Endodermal cell (in vitro differentiated cells): ENCODE measurements at regions not wholly inside any gene's neighbourhood (a gene's known extent, or its start where the extent isn't known, plus 50 kb on each side); places are given as distances from the start of the nearest gene placed in this dataset.

Source experiments
- DNase-seq: peaks from one replicate; pipeline ENCODE4 v3.0.0-alpha.2; 2017
- H3K27ac ChIP-seq: 2 replicates; pipeline ENCODE4 v1.5.1; 2013; ENCODE audit warnings: mild to moderate bottlenecking, low read depth, low read length, moderate library complexity
- H3K27me3 ChIP-seq: 2 replicates; pipeline ENCODE4 v1.6.1; 2013; ENCODE audit warnings: mild to moderate bottlenecking, low read length, moderate library complexity; ENCODE audit not compliant: insufficient read depth, control insufficient read depth, poor library complexity, severe bottlenecking
- H3K36me3 ChIP-seq: 2 replicates; pipeline ENCODE4 v1.7.0; 2013; ENCODE audit warnings: mild to moderate bottlenecking, low read length, moderate library complexity; ENCODE audit not compliant: control insufficient read depth, insufficient read depth
- H3K4me1 ChIP-seq: one replicate; pipeline ENCODE4 v1.7.0; 2013; ENCODE audit warnings: low read length; ENCODE audit not compliant: control insufficient read depth, insufficient read depth
- H3K4me3 ChIP-seq: 2 replicates; pipeline ENCODE4 v1.5.1; 2013; ENCODE audit warnings: mild to moderate bottlenecking, low read length, moderate library complexity
- H3K9ac ChIP-seq: 2 replicates; pipeline ENCODE4 v1.6.1; 2013; ENCODE audit warnings: mild to moderate bottlenecking, low read length, moderate library complexity; ENCODE audit not compliant: poor library complexity, severe bottlenecking; ENCODE audit errors: extremely low read depth
- H3K9me3 ChIP-seq: 2 replicates; pipeline ENCODE4 v1.6.1; 2013; ENCODE audit warnings: mild to moderate bottlenecking, low read length, moderate library complexity; ENCODE audit not compliant: control insufficient read depth
- H3K27ac Mint-ChIP-seq: 2 replicates; pipeline ENCODE4 v1.8.0; 2020; ENCODE audit warnings: mixed read lengths
- H3K27me3 Mint-ChIP-seq: 2 replicates; pipeline ENCODE4 v1.8.0; 2021; ENCODE audit warnings: mild to moderate bottlenecking, mixed read lengths; ENCODE audit not compliant: insufficient read depth
- H3K36me3 Mint-ChIP-seq: 2 replicates; pipeline ENCODE4 v1.8.0; 2020; ENCODE audit warnings: low read depth, mixed read lengths
- H3K4me1 Mint-ChIP-seq: 2 replicates; pipeline ENCODE4 v1.8.0; 2020; ENCODE audit warnings: mixed read lengths
- H3K4me3 Mint-ChIP-seq: 2 replicates; pipeline ENCODE4 v1.8.0; 2020; ENCODE audit warnings: mild to moderate bottlenecking, moderate library complexity, mixed read lengths
- H3K9me3 Mint-ChIP-seq: 2 replicates; pipeline ENCODE4 v1.8.0; 2020; ENCODE audit warnings: mild to moderate bottlenecking, mixed read lengths
- WGBS, 2 experiments: methylation state at CpG; one replicate each; pipeline versions ENCODE4 v1.1.5 to v1.1.7; 2013; ENCODE audit warnings: missing lambda C conversion rate in 2 of 2, mixed read lengths in 1 of 2; ENCODE audit not compliant: insufficient coverage in 1 of 2, insufficient read length in 1 of 2; 5-methylcytosine and 5-hydroxymethylcytosine counted together
- TF ChIP-seq, protein P1 (sequence below): fragments of 200-600 bp; sonication (generic); conservative IDR thresholded peaks from 2 replicates; pipeline ENCODE4 v1.5.0; 2021; ENCODE audit warnings: antibody characterized with exemption, mild to moderate bottlenecking

DNA sequence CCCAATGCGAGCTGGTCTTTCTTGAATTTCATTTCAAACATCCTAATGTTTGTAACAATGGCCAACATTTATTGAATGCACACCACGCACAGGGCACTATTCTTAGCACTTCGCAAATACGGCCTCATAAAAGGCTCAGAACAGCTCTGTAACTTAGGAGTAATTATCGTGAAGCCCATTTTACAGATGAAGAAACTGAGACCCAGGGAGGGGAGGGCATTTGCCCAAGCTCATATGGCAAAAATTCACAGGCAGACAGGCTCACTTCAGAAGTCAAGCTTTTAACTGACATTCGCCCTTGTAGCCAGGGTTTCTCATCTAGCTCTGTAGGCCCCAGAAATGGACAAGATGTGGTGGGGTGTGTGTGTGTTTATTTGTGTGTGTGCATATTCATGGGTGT is 60.3 kb upstream of the TBX3 start:
- Histone ChIP-seq H3K27ac (no peak overlapping the region), H3K9me3 (no peaks in the 10 kb centered on the region), H3K27me3 (no peaks in the 10 kb centered on the region), H3K9ac (no peak overlapping the region), H3K4me3 (no peak overlapping the region), H3K36me3 (no peaks in the 10 kb centered on the region), H3K4me1 (no peaks in the 10 kb centered on the region)
- TF ChIP-seq, protein P1, sequence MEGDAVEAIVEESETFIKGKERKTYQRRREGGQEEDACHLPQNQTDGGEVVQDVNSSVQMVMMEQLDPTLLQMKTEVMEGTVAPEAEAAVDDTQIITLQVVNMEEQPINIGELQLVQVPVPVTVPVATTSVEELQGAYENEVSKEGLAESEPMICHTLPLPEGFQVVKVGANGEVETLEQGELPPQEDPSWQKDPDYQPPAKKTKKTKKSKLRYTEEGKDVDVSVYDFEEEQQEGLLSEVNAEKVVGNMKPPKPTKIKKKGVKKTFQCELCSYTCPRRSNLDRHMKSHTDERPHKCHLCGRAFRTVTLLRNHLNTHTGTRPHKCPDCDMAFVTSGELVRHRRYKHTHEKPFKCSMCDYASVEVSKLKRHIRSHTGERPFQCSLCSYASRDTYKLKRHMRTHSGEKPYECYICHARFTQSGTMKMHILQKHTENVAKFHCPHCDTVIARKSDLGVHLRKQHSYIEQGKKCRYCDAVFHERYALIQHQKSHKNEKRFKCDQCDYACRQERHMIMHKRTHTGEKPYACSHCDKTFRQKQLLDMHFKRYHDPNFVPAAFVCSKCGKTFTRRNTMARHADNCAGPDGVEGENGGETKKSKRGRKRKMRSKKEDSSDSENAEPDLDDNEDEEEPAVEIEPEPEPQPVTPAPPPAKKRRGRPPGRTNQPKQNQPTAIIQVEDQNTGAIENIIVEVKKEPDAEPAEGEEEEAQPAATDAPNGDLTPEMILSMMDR = no peak
- Mint-ChIP-seq H3K4me1 (peaks cover 16% of the 10 kb centered on the region), H3K36me3 (no peaks in the 10 kb centered on the region), H3K9me3 (no peaks in the 10 kb centered on the region), H3K4me3 (no peak overlapping the region), H3K27ac (no peak overlapping the region), H3K27me3 (peaks cover 5% of the 10 kb centered on the region)
- DNase-seq = no peak
- WGBS, 2 experiments = 88 to 92% methylated on average over 4 to 6 of the region's 6 CpGs

DNA sequence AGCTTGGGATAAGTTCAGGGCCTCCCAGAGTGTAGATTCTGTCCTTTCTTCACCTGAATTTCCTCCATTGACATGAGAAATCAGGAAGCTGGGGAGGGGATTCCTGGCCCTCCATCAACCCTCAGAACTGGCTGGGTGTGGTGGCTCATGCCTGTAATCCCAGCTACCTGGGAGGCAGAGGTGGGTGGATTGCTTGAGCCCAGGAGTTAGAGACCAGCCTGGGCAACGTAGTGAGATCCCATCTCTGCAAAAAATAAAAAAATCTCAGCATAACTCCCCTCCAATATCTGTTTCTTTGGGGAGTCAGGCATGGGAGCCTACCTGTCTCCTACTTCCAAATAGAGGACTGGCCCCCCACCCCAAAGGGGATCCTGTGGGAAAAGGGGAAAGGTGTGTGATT is 59.8 kb upstream of the TBX3 start:
- no peak overlapping the region for H3K4me3 ChIP-seq

DNA sequence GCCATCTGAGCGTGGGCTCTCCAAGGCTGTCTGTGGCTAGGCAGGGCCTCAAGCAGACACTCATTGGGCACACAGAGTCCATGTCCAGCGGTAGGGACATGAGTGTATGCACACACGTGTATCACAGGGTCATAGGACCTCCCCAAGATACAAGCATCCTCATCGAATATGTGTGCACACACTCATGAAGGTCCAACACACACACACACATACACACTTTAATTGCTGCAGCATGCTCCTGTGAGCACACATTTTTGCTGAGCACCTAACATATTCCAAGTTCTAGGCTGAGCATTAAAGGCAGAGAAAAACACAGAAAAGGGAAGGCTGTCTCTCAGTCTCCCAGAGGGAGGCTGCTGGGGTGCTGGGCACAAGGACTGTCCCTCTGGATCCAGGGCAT is 59.3 kb upstream of the TBX3 start:
- WGBS, 2 experiments = 67 to 83% methylated on average over 3 to 4 of the region's 4 CpGs
- DNase-seq = no peak
- no peak overlapping the region for H3K4me3 ChIP-seq
- H3K9me3 ChIP-seq = no peaks in the 10 kb centered on the region
- Mint-ChIP-seq H3K36me3 (no peaks in the 10 kb centered on the region), H3K4me1 (peaks cover 16% of the 10 kb centered on the region), H3K4me3 (no peak overlapping the region), H3K9me3 (no peaks in the 10 kb centered on the region), H3K27me3 (peaks cover 4% of the 10 kb centered on the region), H3K27ac (no peak overlapping the region)
- no peak overlapping the region for H3K9ac ChIP-seq
- TF ChIP-seq, protein P1 = no peak
- H3K36me3 ChIP-seq = no peaks in the 10 kb centered on the region
- H3K27ac ChIP-seq = no peak overlapping the region
- H3K4me1 ChIP-seq = no peaks in the 10 kb centered on the region
- no peaks in the 10 kb centered on the region for H3K27me3 ChIP-seq

More for the DNA sequence above, 59.8 kb upstream of the TBX3 start:
- no peak overlapping the region for H3K9ac ChIP-seq
- H3K9me3 Mint-ChIP-seq = no peaks in the 10 kb centered on the region
- H3K4me1 ChIP-seq = no peaks in the 10 kb centered on the region
- no peaks in the 10 kb centered on the region for H3K9me3 ChIP-seq
- TF ChIP-seq, protein P1 = no peak
- no peak for DNase-seq
- H3K27ac ChIP-seq = no peak overlapping the region
- H3K36me3 Mint-ChIP-seq = no peaks in the 10 kb centered on the region
- H3K36me3 ChIP-seq = no peaks in the 10 kb centered on the region
- H3K27me3 ChIP-seq = no peaks in the 10 kb centered on the region
- H3K27ac Mint-ChIP-seq = no peak overlapping the region
- H3K4me3 Mint-ChIP-seq = no peak overlapping the region
- 100% methylated on average over 1 of the region's 1 CpG; no CpG with 5 or more reads in 1 of the 2 experiments for WGBS, 2 experiments
- peaks cover 4% of the 10 kb centered on the region for H3K27me3 Mint-ChIP-seq
- peaks cover 16% of the 10 kb centered on the region for H3K4me1 Mint-ChIP-seq
